Ovary (tissue), 3 donors: ENCODE measurements at regions not wholly inside any gene's neighbourhood (a gene's known extent, or its start where the extent isn't known, plus 50 kb on each side); places are given as distances from the start of the nearest gene placed in this dataset.

Experiments used
- POLR2A ChIP-seq: fragments of 450-650 bp; IDR thresholded peaks from one replicate; pipeline ENCODE4 v1.6.1; 2017; ENCODE audit warnings: antibody characterized with exemption, mild to moderate bottlenecking, moderate library complexity
- TF ChIP-seq, protein P1 (sequence below), 3 donors: fragments of 450-650 bp in 2 of 3; fragments of 200-600 bp in 1 of 3; IDR thresholded peaks; one replicate each; pipeline versions ENCODE4 v1.5.1 to v1.8.0; 2016 to 2022; ENCODE audit warnings: antibody characterized with exemption in 3 of 3, mild to moderate bottlenecking in 1 of 3
- donor health status: DM: no; HTN: no; CAD: no.

DNA sequence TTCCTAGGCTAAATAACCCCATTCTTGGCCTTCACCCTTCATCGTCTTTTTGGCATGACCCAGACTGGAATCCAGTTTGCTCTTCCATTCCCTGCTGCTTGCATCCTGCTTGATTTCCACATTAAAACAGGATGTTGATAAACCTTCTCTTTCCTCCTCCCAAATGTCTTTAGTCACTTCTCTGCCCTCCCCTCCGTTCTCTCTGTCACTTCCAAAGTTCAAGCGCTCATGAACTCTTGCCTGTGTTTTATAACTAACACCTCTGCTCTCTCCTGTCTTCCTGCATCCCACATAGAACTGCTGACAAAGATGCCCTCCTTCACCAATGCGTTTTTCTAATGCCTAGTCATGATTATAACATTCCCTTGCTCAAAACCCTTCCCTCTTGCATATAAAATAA, 65.6 kb upstream of the SLC44A3 start:
- TF ChIP-seq POLR2A, result no peak
- TF ChIP-seq, protein P1, sequence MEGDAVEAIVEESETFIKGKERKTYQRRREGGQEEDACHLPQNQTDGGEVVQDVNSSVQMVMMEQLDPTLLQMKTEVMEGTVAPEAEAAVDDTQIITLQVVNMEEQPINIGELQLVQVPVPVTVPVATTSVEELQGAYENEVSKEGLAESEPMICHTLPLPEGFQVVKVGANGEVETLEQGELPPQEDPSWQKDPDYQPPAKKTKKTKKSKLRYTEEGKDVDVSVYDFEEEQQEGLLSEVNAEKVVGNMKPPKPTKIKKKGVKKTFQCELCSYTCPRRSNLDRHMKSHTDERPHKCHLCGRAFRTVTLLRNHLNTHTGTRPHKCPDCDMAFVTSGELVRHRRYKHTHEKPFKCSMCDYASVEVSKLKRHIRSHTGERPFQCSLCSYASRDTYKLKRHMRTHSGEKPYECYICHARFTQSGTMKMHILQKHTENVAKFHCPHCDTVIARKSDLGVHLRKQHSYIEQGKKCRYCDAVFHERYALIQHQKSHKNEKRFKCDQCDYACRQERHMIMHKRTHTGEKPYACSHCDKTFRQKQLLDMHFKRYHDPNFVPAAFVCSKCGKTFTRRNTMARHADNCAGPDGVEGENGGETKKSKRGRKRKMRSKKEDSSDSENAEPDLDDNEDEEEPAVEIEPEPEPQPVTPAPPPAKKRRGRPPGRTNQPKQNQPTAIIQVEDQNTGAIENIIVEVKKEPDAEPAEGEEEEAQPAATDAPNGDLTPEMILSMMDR (IDR thresholded peaks at IDR 0.05), result no peak
